ENCODE measurements at regions not wholly inside any gene's neighbourhood (a gene's known extent, or its start where the extent isn't known, plus 50 kb on each side); places are given as distances from the start of the nearest gene placed in this dataset.

DNA sequence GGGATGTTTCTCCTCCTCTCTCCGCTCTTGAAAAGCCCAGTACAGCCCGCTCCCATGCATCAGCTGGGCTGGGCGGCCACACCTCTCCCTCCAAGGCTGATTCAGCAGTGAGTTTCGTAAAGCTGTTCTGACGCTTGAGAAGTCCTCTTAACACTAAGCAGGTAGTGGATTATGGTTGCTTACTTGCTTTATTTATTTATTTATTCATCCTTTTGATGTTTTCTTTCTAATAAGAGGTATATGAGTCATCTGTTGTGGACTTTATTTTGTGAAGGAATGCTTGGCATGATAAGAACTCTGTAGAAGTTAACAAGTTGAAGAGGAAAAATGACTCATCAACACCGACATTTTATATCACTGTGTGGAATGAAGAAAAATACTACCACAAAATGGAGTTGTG lies 285.0 kb downstream of the SQOR start:
- no peak for TF ChIP-seq GATA3 (IDR thresholded peaks at IDR 0.05; ENCODE audit: low read depth, low read length)
- no peak for TF ChIP-seq GATA2 (IDR thresholded peaks at IDR 0.05; ENCODE audit: low read depth, low read length)

DNA sequence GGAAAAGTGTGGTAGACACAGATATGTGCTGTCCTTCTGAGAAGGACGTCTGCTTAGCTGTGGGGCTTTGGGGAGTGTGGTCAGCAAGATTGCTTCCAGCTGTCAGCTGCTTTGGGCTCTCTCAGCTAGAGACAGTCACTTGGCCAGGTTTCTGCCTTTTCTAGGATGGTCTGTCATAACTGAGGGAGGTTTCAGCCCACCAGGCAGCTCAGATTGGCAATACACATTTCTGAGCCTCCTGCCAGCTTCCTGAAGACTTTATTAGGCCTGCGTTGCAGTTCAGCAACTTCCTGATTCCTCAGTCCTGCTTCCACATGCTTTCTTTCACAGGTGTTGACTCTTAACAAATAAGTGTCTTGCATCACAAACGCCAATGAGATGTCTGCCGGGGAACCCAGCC lies 286.5 kb downstream of the SQOR start:
- TF ChIP-seq GATA2 (IDR thresholded peaks at IDR 0.05; ENCODE audit: low read depth, low read length): no peak
- TF ChIP-seq GATA3 (IDR thresholded peaks at IDR 0.05; ENCODE audit: low read depth, low read length): no peak

DNA sequence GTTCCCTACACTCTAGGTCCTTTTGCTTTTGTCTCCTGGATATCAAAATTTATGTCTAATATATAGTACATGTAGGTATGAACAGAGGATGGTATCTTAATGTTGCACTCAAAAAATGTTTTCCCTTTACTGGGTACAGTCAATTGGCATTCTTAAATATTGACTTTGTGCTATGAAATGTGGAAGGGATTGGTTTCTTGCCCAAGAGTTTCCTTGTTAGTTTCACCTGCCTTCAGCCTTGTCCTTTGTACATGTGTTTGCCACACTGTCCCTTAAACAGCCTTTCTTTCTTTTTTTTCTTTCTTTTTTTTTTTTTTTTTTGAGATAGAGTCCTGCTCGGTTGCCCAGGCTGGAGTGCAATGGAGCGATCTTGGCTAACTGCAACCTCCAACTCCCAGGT lies 287.1 kb downstream of the SQOR start:
- no peak for TF ChIP-seq GATA2 (IDR thresholded peaks at IDR 0.05; ENCODE audit: low read depth, low read length)
- no peak for TF ChIP-seq GATA3 (IDR thresholded peaks at IDR 0.05; ENCODE audit: low read depth, low read length)

DNA sequence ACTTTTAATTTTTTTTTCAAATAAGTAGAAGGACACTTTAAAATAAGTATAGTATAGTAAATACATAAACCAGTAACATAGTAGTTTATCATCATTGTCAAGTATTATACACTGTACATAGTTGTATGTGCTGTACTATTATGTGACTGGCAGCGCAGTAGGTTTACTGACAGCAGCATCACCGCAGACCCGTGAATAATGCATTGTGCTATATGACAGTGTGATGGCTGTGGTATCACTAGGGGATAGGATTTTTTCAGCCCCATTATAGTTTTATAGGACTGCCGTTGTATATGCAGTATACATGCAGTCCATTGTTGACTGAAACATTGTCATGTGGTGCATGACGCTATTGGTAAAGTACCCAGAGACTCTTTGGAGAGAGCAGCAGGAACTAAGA lies 306.5 kb downstream of the SQOR start:
- TF ChIP-seq GATA3 (IDR thresholded peaks at IDR 0.05; ENCODE audit: low read depth, low read length) (no peak), GATA2 (IDR thresholded peaks at IDR 0.05; ENCODE audit: low read depth, low read length) (no peak)

DNA sequence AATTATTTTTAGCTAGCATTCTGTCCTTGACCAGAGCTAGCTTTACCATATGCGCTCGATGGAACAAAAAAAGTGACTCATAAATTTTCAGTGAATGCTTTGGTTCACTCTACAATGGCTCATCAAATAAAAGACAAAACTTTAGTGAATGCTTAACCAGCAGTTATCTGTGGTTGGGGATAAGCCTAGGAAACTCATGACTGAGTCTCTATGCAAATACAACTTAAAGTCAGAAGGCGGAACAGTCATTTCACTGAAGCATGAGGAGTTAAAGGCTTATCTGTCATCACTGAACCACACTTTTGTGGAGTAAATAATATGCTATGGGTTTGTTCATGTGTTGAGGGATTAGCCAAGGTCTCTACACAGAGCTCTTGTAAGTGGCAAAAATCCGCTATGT lies 308.4 kb downstream of the SQOR start:
- no peak for TF ChIP-seq GATA2 (IDR thresholded peaks at IDR 0.05; ENCODE audit: low read depth, low read length)
- TF ChIP-seq GATA3 (IDR thresholded peaks at IDR 0.05; ENCODE audit: low read depth, low read length): no peak

- TF ChIP-seq GATA3 (IDR thresholded peaks at IDR 0.05; ENCODE audit: low read depth, low read length) (no peak), GATA2 (IDR thresholded peaks at IDR 0.05; ENCODE audit: low read depth, low read length) (no peak)
Observed at GRCh38 chr15:45946111-45946510, 311.3 kb downstream of the SQOR start.

GRCh38 chr15:45948181-45948621 lies 313.4 kb downstream of the SQOR start:
- TF ChIP-seq GATA2 (IDR thresholded peaks at IDR 0.05; ENCODE audit: low read depth, low read length) (no peak), GATA3 (IDR thresholded peaks at IDR 0.05; ENCODE audit: low read depth, low read length) (no peak)

DNA sequence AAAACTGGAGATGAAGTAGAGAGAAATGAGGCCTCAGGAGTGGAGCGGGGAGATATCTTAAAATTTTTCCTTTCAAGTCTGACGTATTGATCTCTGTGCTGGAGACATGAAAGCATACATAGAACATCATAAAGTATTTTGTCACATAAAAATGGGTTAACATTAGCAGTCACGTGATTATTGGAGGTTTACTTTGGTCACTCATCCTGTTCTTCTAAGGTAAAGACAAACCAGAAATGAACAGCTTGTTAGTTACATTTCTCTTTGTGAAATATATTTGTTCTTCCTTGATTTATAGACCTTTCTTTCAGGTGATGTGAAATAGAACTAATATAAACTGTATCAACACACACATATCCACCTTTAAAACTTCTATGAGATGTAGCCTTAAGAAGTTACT lies 324.1 kb downstream of the SQOR start:
- TF ChIP-seq GATA2 (IDR thresholded peaks at IDR 0.05; ENCODE audit: low read depth, low read length) (no peak), GATA3 (IDR thresholded peaks at IDR 0.05; ENCODE audit: low read depth, low read length) (no peak)

GRCh38 chr15:45962733-45963132 lies 327.9 kb downstream of the SQOR start:
- no peak for TF ChIP-seq GATA2 (IDR thresholded peaks at IDR 0.05; ENCODE audit: low read depth, low read length)
- no peak for TF ChIP-seq GATA3 (IDR thresholded peaks at IDR 0.05; ENCODE audit: low read depth, low read length)

- TF ChIP-seq GATA3 (IDR thresholded peaks at IDR 0.05; ENCODE audit: low read depth, low read length) (no peak), GATA2 (IDR thresholded peaks at IDR 0.05; ENCODE audit: low read depth, low read length) (no peak)
Observed at GRCh38 chr15:45970542-45970941, 335.7 kb downstream of the SQOR start.

DNA sequence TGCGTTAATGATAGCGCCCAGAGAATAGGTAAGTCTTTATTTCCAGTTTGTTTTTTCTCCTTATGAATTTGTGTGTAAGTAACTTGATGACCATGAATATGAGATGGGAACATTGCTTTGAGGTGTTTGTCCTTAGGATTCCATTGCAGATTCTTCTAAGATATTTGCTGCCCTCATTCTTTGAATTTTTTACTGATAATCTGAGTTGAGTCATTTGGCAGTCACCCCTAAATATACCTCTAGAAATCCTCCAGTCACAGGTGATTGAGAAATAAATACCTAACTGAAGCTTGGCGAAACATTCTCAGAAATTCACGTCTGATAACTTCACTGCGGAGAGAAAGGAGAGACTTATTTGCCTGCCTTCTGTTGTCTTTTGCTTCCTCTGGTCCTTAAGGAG lies 345.5 kb downstream of the SQOR start:
- TF ChIP-seq GATA3 (IDR thresholded peaks at IDR 0.05; ENCODE audit: low read depth, low read length): no peak
- no peak for TF ChIP-seq GATA2 (IDR thresholded peaks at IDR 0.05; ENCODE audit: low read depth, low read length)

GRCh38 chr15:45981625-45982024 lies 346.8 kb downstream of the SQOR start:
- no peak for TF ChIP-seq GATA2 (IDR thresholded peaks at IDR 0.05; ENCODE audit: low read depth, low read length)
- TF ChIP-seq GATA3 (IDR thresholded peaks at IDR 0.05; ENCODE audit: low read depth, low read length): no peak

DNA sequence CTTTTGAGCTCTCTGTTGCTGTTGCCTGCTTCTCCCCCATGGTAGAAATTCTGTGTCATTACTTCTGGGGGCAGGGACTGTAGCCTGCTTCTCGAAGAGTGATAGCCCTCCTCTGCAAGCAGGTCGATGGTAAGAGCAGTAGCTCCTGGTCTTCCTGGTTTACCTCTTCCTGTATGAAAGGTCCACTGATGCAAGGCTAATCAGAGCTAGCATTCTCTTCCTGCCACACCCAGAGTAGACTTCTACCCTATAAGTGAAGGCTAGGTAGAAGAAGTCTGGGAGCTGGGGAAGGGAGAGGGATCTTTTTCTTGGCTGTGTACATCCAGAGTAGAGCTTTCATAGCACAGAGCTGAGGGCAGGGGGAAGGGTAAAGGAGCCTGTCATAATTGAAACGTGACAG lies 357.0 kb downstream of the SQOR start:
- TF ChIP-seq GATA3 (IDR thresholded peaks at IDR 0.05; ENCODE audit: low read depth, low read length) (no peak), GATA2 (IDR thresholded peaks at IDR 0.05; ENCODE audit: low read depth, low read length) (no peak)

GRCh38 chr15:45993072-45993471 lies 358.2 kb downstream of the SQOR start:
- TF ChIP-seq GATA3 (IDR thresholded peaks at IDR 0.05; ENCODE audit: low read depth, low read length) (no peak), GATA2 (IDR thresholded peaks at IDR 0.05; ENCODE audit: low read depth, low read length) (no peak)

DNA sequence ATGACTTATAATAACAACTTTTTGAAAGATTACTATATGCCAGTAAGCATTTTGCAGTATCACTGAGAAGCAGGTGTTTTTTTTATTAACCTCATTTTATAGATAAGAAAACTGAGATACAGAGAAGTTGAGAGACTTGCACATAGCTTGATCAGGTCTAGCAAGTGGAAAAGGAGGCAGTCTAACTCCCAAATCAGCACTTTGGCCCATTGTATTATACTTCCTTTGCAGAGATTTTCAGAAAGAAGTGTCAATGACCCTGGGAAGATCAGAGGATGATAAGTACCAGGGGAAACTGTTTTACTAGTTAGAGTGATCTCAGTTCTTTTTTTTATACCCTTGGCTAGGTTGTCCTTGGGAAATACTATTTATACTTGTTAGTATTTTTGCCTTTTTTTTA lies 358.7 kb downstream of the SQOR start:
- TF ChIP-seq GATA3 (IDR thresholded peaks at IDR 0.05; ENCODE audit: low read depth, low read length): no peak
- no peak for TF ChIP-seq GATA2 (IDR thresholded peaks at IDR 0.05; ENCODE audit: low read depth, low read length)

DNA sequence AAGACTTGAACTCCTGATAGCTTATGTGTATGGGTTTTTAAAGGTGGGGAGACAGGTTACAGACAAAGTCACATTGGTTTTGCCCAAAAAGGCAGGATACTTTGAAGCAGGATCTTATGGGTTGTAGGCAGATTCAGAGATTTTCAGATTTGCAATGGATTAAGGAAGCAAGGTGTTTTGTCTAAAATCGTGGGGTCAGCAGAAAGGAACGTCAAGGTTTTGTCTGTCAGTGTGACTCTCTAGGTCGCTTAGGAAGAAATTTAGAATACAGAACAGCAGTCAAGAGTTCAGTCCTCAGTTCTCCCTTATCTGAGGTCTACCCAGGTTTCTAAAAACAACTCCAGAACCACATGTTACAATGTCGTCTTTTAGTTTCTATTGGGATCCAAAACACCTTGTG lies 361.0 kb downstream of the SQOR start:
- TF ChIP-seq GATA2 (IDR thresholded peaks at IDR 0.05; ENCODE audit: low read depth, low read length) (no peak), GATA3 (IDR thresholded peaks at IDR 0.05; ENCODE audit: low read depth, low read length) (no peak)
